NCI-H748 (cell line): ENCODE measurements at regions not wholly inside any gene's neighbourhood (a gene's known extent, or its start where the extent isn't known, plus 50 kb on each side); places are given as distances from the start of the nearest gene placed in this dataset.

Experiments used
- DNase-seq: peaks from one replicate; lab custom pipeline; 2025; ENCODE audit not compliant: unreplicated experiment; lab: John Stamatoyannopoulos, UW

DNA sequence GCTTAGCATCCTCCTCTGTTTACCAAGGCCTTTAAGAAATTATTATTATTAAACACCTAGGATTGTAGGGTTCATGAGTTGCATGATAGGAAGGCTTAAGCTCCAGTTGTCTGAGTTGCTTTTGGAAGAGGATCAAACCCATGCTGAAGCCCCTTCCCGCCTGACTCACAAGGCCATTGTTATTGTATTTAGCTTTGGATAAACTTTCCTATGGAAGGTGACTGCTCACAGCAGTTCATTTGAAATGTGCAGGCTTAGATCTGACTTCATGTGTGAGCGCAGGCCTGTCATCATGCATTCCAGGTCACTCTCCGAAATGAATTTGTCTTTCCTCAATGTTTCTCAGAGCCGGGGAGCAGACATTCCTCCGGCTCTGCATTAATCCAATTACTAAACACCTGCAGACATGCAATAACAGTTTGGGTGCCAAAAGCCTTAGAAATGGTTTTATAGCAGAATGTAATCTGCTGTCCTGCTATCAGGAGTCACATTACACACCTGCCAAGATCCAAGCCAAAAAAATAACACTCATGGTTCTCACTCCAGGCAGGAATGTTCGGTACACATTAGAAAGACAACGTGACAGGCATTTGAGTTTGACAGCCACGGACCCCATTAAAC, 119.9 kb downstream of the OSR1 start:
- DNase-seq, result no peak

DNA sequence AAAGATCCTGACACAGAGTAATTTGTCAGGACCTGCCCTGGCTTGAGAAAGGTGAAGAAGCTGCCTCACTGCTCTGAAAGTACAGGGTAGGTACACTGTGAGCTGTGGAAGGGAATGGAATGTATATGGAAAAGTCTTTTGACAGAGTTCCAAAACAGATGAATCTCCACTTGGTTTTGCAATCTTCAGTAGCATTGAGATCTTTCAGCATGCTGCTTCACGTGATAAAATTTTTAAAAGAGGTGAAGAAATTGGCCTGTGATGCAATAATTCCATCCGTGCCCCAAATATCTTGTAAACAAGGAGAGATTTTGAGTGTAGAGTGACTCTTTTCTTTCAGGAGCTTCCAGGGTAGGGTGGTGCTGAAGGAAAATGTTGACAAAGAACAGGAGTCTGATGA, 123.1 kb downstream of the OSR1 start:
- no peak for DNase-seq

DNA sequence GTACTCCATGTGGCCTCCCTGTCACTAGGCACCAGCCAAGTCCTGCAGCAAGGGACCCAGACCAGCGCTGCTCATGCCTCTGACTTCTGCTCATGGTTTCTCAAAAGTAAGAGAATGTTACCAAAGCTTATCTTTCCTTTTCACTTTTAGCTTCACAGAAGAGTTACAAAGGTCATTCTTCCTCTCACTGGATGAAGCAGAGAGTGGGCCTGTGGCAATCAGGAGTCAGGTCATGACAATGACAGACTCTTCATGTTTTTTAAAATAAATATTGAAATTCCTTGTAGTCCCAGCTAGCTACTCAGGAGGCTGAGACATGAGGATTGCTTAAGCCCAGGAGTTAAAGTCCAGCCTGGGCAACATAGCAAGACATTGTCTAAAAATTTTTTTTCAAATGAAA, 126.1 kb downstream of the OSR1 start:
- DNase-seq, result no peak

DNA sequence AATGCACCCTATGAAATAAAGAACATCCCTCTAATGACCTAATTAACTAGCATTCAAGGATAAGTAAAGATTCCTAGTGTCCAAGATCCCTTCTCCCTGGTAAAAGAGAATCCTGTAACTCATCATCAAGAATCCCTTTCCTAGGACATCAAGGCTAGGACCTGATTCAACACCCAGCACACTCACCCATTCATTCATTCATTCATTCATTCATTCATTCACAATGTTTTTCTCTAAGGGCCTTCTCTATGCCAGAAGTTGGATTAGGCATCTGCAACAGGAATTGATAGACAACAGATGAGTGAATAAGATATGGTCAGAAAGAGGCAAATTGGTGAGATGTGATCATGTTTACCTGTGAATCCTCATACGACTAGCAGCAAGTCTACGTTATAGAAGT, 126.8 kb downstream of the OSR1 start:
- no peak for DNase-seq

DNA sequence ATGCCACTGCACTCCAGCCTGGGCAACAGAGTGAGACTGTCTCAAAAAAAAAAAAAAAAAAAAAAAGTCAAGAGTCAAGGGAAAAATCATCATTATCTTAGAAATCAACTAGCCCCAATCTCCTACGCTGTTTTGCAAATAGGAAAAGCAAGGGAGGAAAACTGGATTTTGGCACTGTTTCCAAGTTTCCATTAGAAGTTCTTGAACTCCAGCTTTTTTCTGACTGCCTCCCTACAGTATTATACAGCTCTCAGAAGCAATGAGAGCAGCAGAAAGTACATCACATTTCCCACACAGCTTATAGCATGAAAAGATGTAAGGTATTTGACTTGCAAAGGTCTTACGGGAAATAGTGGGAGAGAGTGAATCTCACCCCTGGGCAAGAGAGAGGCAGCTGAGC, 127.8 kb downstream of the OSR1 start:
- DNase-seq, result no peak

DNA sequence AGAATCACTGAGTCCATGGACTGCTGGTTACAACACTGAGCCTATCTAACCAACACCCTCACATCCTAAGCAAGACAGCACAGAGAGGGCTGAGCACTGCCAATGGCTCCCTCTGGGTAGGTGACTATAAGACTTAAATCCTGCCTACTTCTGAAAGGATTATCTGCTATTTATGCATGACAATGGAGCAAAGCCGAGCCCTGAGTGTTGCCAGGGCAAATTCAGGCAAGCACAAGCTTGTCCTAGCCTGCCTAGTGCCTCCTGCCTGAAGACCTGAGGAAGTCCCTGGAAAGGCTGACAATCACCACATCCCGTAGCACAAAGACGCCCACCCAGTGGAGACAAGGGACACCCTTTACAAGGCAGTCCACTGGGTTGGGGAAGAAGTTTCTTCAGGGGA, 129.7 kb downstream of the OSR1 start:
- peak; percentile 59 for DNase-seq

DNA sequence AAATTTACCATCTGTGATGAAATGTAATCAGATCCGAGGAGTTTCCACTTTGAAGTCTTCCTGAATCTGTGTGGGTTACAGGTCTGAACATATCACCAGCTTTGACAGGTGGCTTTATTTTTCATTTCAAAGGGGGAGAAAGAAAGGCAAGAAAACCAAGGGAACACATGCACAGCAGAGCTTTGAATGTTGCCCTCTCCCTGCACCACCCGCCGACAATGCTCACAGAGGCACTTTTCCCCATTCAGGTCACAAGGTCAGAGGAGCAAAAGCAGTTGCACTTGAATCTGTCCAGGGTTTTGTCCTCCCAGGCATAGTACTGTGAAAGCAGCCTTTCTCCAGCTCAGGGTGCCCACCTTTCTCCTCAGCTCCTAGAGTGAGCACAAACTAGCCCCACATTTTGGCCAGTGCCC, 130.2 kb downstream of the OSR1 start:
- DNase-seq, result no peak

DNA sequence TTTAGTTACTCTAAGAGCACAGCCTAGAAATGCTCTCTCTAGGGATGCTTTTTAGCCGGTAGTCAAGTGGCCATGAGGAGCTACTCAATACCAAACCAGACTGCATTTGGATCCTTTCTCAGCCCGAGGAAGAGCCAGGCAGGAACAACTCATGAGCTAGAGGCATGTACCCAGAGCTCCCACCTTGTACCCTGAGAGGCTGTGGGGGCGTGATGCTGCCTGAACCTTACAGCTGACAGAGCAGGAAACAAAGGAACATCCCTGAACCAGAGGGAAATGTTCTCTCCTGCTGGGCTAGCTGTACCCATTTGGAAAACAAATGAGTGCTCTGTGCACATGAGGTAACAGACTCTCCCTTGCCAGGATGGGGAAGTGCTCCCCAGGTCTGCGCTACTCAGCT, 131.6 kb downstream of the OSR1 start:
- no peak for DNase-seq

DNA sequence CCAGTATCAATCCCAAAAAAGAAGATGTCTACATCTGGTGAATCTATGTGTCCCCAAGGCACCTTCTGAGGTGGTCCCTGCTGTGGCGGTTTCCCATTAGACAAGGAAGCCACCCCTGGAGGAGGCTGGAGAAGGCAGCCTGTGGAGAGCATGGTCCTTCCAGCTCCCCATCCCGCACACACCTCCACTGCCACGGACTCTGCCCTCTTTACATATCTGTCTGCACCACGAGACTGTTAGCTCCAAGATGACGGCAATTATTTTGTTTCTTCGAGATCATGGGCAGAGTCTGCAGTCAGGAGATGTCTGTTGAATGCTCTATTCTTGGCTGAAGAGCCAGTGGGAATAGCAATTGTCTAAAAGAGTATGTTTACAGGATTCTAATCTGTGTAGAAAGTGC, 132.0 kb downstream of the OSR1 start:
- DNase-seq, result no peak

DNA sequence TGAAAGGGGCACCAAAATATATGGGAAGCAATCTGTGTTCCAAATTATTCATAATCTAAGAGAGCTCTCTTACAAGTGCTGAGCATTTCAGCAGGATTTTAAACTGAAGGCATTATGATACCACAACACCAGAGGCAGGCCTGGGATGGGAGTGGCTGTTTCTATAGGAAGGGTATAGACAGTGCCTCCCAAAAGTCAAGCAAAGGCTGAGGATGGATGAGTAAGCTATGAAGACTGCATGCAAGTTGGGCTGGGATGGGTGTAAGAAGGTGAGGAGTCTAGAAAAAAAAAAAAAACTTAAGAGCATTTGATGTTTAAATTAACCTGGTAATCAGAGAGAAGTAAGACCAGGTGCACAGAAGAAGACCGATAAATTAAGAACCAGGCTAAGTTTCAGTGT, 132.5 kb downstream of the OSR1 start:
- no peak for DNase-seq

DNA sequence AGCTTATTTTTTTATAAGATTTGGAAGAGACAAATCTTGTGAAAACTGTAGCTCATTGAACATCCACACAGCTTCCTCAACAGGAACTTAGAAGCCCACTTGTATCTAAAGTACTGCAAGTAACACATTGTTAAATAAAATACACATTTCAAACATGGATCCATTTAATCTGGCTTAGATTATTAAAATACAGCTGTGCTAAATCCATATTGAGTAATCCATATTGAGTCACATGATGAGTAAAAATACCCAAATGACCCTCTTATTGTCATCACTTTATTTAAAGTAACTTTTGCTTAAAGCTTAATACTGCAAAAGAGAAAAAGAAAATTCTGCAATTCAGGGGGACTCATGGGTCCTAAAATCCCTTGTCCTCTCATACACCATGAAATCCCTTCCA, 133.3 kb downstream of the OSR1 start:
- DNase-seq, result no peak

DNA sequence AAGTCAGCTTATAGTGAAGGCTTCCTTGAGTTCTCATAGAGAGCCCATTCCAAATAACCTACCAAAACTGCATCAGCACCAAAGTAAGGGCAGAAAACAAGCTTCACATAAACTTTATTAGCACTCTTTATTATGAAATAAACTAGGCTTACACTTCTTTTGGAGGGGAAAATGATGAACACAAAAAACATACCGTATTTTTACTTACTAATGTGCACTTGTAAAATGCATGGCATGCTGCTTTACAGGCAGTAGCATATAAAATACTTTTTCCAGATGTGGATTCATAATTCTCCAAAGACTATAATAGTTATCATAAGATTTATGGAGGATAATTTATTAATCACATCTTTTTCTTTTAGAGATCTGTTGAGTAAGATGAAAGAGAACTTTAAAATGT, 133.9 kb downstream of the OSR1 start:
- no peak for DNase-seq

DNA sequence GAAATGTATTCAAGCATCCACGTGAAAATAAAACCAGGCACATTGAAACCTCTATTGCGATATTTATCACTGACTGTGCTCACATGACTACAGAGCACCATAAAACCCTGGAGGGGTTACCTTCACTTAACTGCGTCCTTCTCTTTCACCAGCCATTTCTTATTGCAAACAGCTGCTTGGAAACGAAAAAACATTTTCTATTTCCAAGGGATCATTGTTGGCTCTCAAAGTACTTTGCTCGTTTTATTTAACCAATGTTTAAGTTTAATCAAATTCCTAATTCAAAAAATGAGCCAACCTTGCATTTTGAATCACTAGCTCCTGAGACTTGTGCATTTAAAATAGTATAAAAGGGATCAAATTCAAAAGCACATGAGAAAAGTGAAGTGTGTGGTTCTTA, 134.4 kb downstream of the OSR1 start:
- no peak for DNase-seq

DNA sequence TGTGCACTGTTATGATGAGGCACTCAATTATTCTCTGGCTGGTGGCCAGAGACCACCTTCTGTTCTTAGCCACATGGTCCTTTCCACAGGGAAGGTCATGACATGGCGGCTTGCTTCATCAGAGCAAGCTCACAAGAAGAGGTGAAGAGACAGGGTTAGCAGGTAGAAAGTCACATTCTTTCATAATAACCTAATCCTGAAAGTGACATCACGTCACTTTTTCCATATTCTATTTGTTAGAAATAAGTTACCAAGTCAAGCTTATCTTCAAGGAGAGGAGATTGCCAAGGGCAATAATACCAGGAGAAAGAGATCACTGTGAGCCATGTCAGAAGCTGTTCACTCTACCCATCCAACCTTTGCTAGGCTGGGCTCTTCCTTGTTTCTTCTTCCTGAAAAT, 139.4 kb downstream of the OSR1 start:
- no peak for DNase-seq

DNA sequence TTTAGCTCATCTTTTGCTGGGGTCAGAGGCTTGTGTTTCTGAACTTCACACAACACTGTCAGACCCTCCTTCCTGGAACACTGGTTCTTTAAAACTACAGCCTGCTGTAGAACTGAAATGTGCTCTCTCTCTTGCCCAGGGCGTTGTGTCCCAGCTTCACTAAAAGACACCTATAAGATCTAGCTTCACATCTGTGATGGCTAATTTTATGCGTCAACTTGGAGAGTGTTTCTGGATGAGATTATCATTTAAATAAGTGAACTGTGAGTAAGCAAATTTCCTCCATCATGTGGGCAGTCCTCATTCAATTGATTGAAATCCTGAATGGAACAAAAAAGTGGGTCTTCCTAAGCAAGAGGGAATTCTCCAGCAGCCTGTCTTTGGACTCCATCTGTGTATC, 140.3 kb downstream of the OSR1 start:
- no peak for DNase-seq

DNA sequence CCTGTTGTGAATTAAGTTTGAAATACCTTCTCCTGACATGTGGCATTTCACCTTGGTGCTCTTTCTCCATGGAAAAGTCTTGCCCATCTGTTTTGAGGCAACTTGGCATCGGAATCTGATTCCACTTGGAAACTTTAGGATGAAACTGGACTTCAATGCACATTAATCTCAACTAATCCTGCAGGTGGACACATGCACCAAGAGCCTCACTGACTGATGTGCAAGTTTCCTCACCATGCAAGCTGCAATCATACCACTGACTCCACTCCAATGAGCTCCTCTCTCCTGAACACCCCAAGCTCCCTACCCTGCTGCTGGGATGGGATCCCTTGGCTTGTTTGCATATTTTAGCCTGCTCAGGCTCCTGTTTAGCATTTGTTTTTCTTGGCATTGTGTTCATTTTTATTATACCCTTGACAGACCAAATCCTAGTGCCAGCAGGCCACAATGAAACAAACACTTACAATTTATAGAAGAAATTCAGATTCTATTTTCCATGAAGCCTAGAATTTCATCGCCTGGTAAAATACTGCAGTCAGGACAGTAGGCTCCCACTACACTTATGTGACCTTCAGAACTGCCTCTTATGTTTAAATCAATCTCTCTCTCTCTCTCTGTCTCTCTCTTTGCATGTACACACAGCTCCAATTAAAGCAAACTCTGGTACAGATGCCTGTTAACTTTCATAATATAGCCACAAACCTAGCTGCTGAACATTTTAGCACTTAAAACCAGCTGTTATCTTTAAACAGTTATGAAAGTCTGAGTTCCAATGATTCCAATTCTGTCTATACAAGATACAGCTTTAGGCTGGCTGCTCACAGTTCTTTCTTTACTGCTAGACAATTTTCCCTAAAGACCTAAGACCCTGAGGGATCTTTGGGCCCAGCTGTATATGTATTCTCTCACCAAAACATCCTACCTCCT, 141.5 kb downstream of the OSR1 start:
- no peak for DNase-seq

DNA sequence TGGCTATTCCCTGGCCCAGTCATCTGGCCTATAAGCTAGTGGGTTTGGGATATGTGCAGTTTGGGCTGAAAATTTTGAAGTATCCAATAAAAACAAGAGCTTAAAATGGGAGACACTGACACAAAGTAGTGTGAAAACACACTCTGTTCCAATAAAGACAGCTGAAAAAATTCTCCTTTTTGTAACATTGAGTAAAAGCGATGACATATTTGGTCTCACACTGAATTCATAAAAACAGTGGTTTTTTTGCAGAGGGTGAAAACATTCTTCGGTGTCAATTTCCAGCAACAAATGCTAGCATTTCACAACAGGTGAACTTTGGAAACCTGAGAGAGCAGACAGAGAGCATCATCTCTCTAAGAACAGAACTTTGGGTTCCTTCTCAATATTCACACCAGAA, 142.2 kb downstream of the OSR1 start:
- no peak for DNase-seq

DNA sequence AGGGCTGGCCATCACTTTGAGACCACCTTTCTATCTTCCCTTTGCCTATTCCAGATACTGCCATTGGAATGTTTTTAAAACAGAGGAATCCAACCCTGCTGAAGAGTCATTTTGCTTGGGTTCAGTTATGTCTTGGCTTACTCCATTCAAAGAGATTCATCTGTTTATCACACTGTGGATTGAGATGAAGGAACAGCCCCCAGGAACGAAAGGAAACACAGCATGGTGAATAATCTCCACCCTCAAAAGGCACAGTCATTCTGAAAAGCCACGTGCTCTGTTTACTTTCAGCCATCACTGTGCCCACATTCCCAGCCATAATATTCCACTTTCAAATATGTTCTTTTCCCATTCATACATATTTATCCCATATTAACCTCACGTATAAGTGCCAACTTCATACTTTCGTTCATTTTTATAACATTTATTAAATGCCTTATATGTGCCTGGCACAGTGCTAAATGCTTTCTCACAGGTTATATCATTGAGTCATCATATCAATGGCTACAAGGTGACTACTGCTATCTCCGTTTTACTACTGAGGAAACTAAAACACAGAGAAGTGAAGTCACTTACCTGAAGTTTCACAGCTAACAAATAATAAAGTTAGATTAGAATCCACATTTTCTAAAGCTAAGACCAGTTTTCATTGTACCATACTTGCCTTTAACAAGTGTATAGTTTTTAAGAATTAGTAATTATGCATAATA, 143.6 kb downstream of the OSR1 start:
- DNase-seq, result no peak

DNA sequence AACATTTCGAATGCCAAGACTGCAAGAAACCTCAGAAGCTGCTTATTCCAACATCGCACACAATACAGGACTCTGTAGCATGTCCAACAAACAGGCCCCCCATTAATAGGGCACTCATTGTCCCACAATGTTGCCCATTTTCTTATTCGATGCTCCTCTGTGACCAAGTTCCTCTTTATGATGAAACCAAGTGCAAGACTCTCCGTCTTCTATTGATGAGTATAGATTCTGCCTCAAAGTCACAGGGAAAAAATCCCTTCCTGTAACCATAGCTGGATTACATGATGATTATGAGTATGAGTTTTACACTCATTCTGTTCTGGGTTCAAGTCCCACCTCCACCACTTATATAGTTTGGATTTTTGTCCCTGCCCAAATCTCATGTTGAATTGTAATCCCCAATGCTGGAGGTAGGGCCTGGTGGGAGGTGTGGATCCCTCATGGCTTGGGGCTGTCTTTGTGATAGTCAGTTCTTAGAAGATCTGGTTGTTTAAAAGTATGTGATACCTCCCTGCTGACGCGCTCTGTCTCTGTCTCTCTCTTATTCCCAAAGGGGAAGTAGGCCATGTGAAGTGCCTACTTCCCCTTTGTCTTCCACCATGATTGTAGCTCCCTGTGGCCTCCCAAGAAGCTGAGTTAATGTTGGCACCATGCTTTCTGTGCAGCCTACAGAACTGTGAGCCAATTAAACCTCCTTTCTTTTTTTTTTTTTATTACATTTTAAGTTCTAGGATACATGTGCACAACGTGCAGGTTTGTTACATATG, 148.7 kb downstream of the OSR1 start:
- DNase-seq, result no peak

DNA sequence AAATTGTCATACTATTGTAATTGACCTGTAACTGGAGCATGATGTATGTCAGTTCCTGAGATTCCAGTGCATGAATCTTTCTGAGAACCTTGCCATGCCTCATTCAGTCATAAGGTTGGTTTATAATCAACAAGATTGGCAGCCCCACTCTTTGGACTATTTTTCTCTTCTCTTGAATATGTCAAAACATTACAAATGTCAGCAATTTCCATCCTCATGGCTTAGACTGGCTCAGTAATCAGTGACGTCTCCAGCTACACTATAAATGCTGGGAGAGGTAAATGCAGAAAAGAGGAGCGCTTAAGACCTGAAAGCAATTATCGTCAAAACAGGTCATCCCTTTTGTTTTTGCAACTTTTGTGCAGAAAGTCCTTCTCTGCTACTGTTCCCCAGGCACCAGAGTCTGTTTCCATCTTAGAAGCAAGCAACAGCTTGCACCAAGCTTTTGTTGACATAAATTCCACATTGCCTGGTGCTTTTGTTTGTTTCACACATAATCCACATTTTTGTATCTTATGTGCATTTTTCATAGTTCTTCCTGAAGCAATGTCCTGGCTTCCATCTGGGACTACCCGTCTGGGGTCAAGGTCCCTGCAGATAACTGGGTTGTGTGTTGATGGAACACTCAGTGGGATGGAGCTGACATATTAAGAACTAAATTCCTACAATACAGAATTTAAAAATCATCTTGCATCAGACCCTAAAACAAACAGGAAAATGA, 149.8 kb downstream of the OSR1 start:
- no peak for DNase-seq

DNA sequence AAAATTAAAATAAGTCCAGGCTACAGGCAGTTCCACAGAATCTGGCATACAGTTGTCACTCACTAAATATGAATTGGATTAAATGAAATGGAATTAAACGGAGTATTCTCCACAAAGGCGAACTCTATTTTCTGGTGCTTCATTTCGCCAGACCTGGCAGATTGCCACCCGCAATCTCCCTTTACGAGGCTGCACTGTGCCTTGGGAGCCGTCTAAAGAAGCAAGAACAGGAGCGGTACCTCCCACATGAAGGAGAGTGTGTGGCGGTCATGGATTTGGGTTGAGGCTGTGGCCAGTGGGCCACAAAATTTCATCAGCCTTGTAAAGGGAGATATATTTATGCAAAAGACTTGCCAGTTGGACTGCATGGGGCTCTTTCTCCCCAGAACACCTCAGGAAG, 151.0 kb downstream of the OSR1 start:
- no peak for DNase-seq
